Endothelial cell of umbilical vein (primary cell): ENCODE measurements at regions not wholly inside any gene's neighbourhood (a gene's known extent, or its start where the extent isn't known, plus 50 kb on each side); places are given as distances from the start of the nearest gene placed in this dataset.

Experiments used
- BruUV-seq: library from RNA; stranded (reverse); fragments of 400-500 nt; replicated peaks from 2 replicates; lab custom pipeline; 2021; lab: Mats Ljungman, UMichigan
- CTCF ChIA-PET: fragments of 300-600, 350-600 bp; sonication (Branson Sonifier 250); formaldehyde crosslinking; loops from one replicate; lab custom pipeline; 2021; ENCODE audit warnings: antibody characterized with exemption, inconsistent platforms; lab: Charles Lee
- POLR2A ChIA-PET: fragments of 300-600, 350-600 bp; sonication (Branson Sonifier 250); formaldehyde crosslinking; loops from one replicate; lab custom pipeline; 2021; ENCODE audit warnings: antibody characterized with exemption, inconsistent platforms; lab: Charles Lee
- DNase-seq: peaks from one replicate; pipeline ENCODE4 v3.0.0-alpha.2; 2011; ENCODE audit warnings: low read depth, low spot score
- FAIRE-seq: peaks from 2 replicates; lab custom pipeline; 2011; peaks lifted over from hg19 to GRCh38; lab: Jason Lieb, UNC
- H2AFZ ChIP-seq: 2 replicates; pipeline ENCODE4 v1.6.0; 2012; ENCODE audit warnings: low read depth, low read length, control low read depth, inconsistent platforms
- H3K27ac ChIP-seq: 2 replicates; pipeline ENCODE4 v1.5.1; 2011; ENCODE audit warnings: low read depth, mild to moderate bottlenecking, control low read depth, low read length, moderate library complexity; ENCODE audit not compliant: insufficient read depth
- H3K27me3 ChIP-seq, 2 experiments: 2 replicates each; pipeline versions ENCODE4 v1.6.0 to v1.6.1; 2011; ENCODE audit warnings: low read length in 2 of 2, mixed read lengths in 1 of 2; ENCODE audit not compliant: control insufficient read depth in 2 of 2, insufficient read depth in 2 of 2
- H3K36me3 ChIP-seq, 2 experiments: 2 replicates in 1 of 2; 3 replicates in 1 of 2; pipeline ENCODE4 v1.5.1; 2011; ENCODE audit warnings: low read length in 2 of 2, mild to moderate bottlenecking in 1 of 2, moderate library complexity in 1 of 2; ENCODE audit not compliant: control insufficient read depth in 2 of 2, insufficient read depth in 2 of 2; ENCODE audit errors: extremely low read depth in 1 of 2
- H3K4me1 ChIP-seq: 3 replicates; pipeline ENCODE4 v1.5.1; 2011; ENCODE audit warnings: mild to moderate bottlenecking, low read length; ENCODE audit not compliant: control insufficient read depth, insufficient read depth; ENCODE audit errors: extremely low read depth
- H3K4me2 ChIP-seq: 2 replicates; pipeline ENCODE4 v1.6.1; 2011; ENCODE audit warnings: low read length, control low read depth, mixed read lengths; ENCODE audit not compliant: insufficient read depth
- H3K4me3 ChIP-seq, 3 experiments: fragments of 200-600 bp in 1 of 3; sonication (generic), shearing (Covaris generic) in 1 of 3; replicated peaks in 1 of 3; 2 replicates each; pipeline ENCODE4 v1.5.1; 2011 to 2016; ENCODE audit warnings: control low read depth in 3 of 3, low read length in 3 of 3, mild to moderate bottlenecking in 2 of 3, inconsistent platforms in 1 of 3, low read depth in 1 of 3, moderate library complexity in 1 of 3; ENCODE audit not compliant: insufficient read depth in 1 of 3
- H3K79me2 ChIP-seq: 2 replicates; pipeline ENCODE4 v1.6.0; 2012; ENCODE audit warnings: low read length, inconsistent platforms; ENCODE audit not compliant: control insufficient read depth, insufficient read depth
- H3K9ac ChIP-seq: replicated peaks from 2 replicates; pipeline ENCODE3; 2011; ENCODE audit warnings: low read length, control low read depth; ENCODE audit not compliant: insufficient read depth; ENCODE audit errors: extremely low read depth
- H3K9me1 ChIP-seq: replicated peaks from 3 replicates; pipeline ENCODE4 v1.6.0; 2011; ENCODE audit warnings: mild to moderate bottlenecking, low read length; ENCODE audit not compliant: control insufficient read depth, insufficient read depth; ENCODE audit errors: extremely low read depth
- H3K9me3 ChIP-seq: replicated peaks from 2 replicates; pipeline ENCODE4 v1.5.1; 2012; ENCODE audit warnings: low read length, inconsistent platforms; ENCODE audit not compliant: control insufficient read depth, insufficient read depth
- H4K20me1 ChIP-seq: replicated peaks from 2 replicates; pipeline ENCODE3; 2011; ENCODE audit warnings: mild to moderate bottlenecking, low read length; ENCODE audit not compliant: control insufficient read depth, insufficient read depth; ENCODE audit errors: extremely low read depth
- CTCF ChIP-seq, 2 donors: IDR thresholded peaks; 1 replicate in 1 of 2; 2 replicates in 1 of 2; pipeline ENCODE4 v1.5.1; 2011; ENCODE audit warnings: low read length in 2 of 2, mild to moderate bottlenecking in 2 of 2, moderate library complexity in 2 of 2, control low read depth in 1 of 2, inconsistent platforms in 1 of 2, low read depth in 1 of 2; ENCODE audit not compliant: insufficient read depth in 1 of 2; ENCODE audit errors: extremely low read depth in 1 of 2
- EZH2 ChIP-seq: IDR thresholded peaks from 2 replicates; pipeline ENCODE4 v1.6.1; 2012; ENCODE audit warnings: borderline replicate concordance, low read depth, mild to moderate bottlenecking, moderate library complexity, low read length, inconsistent platforms; ENCODE audit not compliant: severe bottlenecking
- FOS ChIP-seq: IDR thresholded peaks from 2 replicates; pipeline ENCODE4 v1.6.1; 2011; ENCODE audit warnings: mild to moderate bottlenecking, low read length, moderate library complexity, borderline replicate concordance; ENCODE audit not compliant: insufficient read depth
- GATA2 ChIP-seq: IDR thresholded peaks from 2 replicates; pipeline ENCODE4 v1.7.0; 2011; ENCODE audit warnings: low read depth, mild to moderate bottlenecking, moderate library complexity, mixed read lengths, low read length; ENCODE audit not compliant: insufficient read length, insufficient read depth
- JUN ChIP-seq: IDR thresholded peaks from 2 replicates; pipeline ENCODE4 v1.6.1; 2011; ENCODE audit warnings: borderline replicate concordance, low read depth; ENCODE audit not compliant: insufficient read length, insufficient read depth
- MAX ChIP-seq: IDR thresholded peaks from 2 replicates; pipeline ENCODE4 v1.6.1; 2011; ENCODE audit not compliant: insufficient read depth, insufficient read length
- MYC ChIP-seq: IDR thresholded peaks from one replicate; pipeline ENCODE4 v1.6.1; 2011; ENCODE audit warnings: mild to moderate bottlenecking, low read depth, low read length
- POLR2A ChIP-seq: IDR thresholded peaks from 2 replicates; pipeline ENCODE4 v1.6.1; 2012; ENCODE audit warnings: low read depth, mild to moderate bottlenecking, control low read depth, low read length
- POLR2AphosphoS5 ChIP-seq: IDR thresholded peaks from 2 replicates; pipeline ENCODE4 v1.6.1; 2012; ENCODE audit warnings: low read depth, mild to moderate bottlenecking, control low read depth, low read length, moderate library complexity; ENCODE audit not compliant: insufficient read depth
- dilution Hi-C: fragments of 300-500 bp; cut with MboI; formaldehyde crosslinking; loops from one replicate; pipeline ENCODE4 v1.15.0; 2019; ENCODE audit warnings: low sequenced_read_pairs; ENCODE audit not compliant: extremely low pct_ligation_motif_present
- intact Hi-C: fragments of 100-400 bp; cut with micrococcal nuclease; formaldehyde crosslinking; loops from one replicate; pipeline ENCODE4 v1.10.0; 2022

- Histone ChIP-seq H3K4me3 (no peak overlapping the region), H4K20me1 (no peaks in the 10 kb centered on the region), H3K9me3 (no peaks in the 10 kb centered on the region), H3K36me3 (no peaks in the 10 kb centered on the region), H3K79me2 (no peaks in the 10 kb centered on the region), H2AFZ (no peak overlapping the region), H3K9me1 (no peaks in the 10 kb centered on the region), H3K27ac (no peak overlapping the region), H3K9ac (no peak overlapping the region), H3K4me2 (no peak overlapping the region), H3K4me1 (no peaks in the 10 kb centered on the region), H3K27me3 (no peaks in the 10 kb centered on the region)
- BruUV-seq: no TSS peak
- ChIA-PET POLR2A (no interaction called here), CTCF (no interaction called here)
- no peak for TF ChIP-seq EZH2
- no peak for TF ChIP-seq GATA2
- TF ChIP-seq POLR2A: no peak
- no peak for TF ChIP-seq FOS
- TF ChIP-seq POLR2AphosphoS5: no peak
- TF ChIP-seq CTCF (IDR thresholded peaks at IDR 0.05; ENCODE audit: extremely low read depth in 1 of 2, insufficient read depth in 1 of 2, low read depth in 1 of 2, low read length in 2 of 2): no peak
- TF ChIP-seq JUN: no peak
- no peak for TF ChIP-seq MAX
- TF ChIP-seq MYC: no peak
- no peak for DNase-seq
- intact Hi-C loops: no loop called here
- dilution Hi-C loops: no loop called here
- no peak for FAIRE-seq
Measured at GRCh38 chr1:184914149-184914548, 60.2 kb downstream of the NIBAN1 start.
